Renal cortical epithelial cell (primary cell): ENCODE measurements at regions not wholly inside any gene's neighbourhood (a gene's known extent, or its start where the extent isn't known, plus 50 kb on each side); places are given as distances from the start of the nearest gene placed in this dataset.
"Not testable (repeated sequence)": the region's sequence is repeated elsewhere in the genome, so short reads cannot be mapped to it uniquely, and the experiment has no call there.

Source experiments
- DNase-seq: peaks from one replicate; pipeline ENCODE4 v3.0.0-alpha.2; 2011; ENCODE audit warnings: low read depth

DNA sequence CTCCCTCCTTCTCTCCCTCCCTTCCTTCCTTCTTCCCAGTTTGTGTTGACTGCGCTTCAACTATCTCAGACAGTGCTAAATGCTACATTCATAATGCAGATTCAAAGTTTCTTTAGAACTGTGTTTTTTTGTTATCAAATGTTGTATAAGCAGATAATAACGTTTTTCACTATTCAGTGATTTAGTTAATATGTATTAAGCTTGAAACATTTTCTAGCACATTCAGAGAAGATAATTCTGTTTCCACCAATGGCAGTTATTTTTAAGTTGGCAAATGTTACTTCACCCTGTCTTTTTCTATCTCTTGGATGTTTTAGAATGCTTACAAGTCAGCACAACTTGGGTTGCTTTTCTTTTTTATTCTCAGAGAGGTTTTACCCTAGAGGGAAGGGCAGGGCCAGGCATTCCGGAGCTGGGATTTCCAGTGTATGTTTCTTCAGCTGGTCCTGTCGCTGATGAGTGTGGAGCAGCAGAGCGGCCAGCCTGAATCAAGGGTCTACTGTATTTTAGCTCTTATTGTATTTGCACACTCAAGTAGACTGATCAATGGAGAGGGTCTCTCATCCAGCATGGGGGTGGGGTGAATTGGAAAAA, 162.3 kb upstream of the ARHGAP20 start:
- DNase-seq, result no peak

DNA sequence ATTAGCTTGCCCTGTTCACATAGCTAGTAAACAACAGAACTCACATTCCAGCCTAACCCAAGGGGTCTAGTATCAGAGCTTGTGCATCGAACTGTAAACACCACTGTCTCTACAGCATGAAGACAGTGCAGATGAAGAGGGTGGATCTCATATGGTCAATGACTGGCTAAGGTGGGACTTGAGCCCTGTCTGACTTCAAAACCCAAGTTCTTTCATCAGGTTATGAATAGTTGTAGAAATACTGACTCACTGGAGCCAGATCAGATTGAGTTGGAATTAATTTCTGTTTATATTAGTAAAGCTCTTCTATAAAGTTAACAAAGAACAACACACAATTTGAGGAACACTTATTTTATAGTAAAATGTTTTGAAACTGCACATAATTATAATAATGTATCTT, 161.7 kb upstream of the ARHGAP20 start:
- DNase-seq, result no peak

DNA sequence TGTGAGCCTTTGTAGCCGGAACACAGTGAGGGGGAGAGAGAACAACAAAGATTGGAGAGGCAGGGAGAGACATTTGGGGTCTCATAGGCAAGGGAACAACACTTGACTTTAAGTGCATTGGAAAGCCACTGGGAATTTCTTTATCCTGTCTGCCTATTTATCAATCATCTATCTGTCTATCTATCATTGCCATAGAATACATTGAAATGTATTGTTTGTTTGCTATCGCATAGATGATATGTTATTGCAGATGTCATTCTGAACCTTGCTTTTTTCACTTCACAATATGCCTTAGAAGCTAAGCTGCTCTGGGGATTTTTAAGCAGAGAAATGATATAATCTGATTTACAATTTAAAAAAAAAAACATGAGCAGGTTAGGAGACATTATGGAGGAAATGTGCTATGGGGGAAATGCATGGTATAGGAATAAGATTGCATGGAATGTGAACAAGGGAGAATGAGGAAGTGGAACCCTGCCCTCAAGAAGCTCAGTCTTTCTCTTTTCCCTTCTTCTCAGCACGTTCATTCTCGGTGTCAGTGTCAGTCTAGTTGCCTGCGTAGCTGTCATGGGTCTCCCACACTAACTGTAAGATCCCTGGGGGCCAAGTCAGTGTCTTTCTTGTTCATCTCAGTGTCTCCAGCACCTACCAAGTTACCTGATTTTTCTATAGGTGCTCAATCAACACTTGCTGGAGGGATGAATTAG, 158.7 kb upstream of the ARHGAP20 start:
- DNase-seq, result no peak

DNA sequence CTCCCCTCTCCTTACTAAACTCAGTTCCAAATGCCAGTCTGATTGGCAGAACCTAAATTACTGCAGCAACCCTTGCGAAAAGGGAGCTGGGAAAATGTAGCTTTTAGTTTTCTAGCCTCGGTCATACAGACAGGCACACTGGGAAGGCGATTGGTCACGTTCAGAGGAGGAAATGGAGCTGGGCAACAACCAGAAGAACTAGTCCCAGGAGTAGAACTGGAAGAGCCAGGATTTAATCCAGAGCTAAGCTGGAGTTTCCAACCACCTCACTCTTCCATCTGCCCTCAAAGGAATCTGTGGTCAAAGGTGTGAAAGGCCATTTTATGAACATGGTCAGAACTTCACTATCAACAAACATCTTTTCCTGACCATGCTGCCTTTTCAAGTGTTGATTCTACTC, 155.7 kb upstream of the ARHGAP20 start:
- DNase-seq, result no peak

DNA sequence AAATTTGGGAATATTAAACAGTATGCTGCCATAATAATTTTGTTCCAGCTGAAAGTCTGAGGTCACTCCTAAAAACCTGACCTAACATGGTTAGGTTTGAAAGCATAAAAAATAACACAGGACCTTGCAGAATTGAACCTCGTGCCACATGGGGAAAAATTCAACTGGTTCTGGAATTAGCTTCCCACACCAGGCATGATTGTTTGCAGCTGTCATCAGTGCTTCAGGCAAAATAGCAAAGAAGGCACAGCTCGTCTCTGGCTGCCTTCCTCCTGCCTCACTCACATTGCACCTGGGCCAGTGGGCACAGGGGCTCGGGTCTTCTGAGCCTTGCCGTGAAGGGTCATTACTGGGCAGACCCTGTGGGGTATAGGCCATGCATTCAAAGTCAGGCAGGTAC, 153.8 kb upstream of the ARHGAP20 start:
- no peak for DNase-seq

DNA sequence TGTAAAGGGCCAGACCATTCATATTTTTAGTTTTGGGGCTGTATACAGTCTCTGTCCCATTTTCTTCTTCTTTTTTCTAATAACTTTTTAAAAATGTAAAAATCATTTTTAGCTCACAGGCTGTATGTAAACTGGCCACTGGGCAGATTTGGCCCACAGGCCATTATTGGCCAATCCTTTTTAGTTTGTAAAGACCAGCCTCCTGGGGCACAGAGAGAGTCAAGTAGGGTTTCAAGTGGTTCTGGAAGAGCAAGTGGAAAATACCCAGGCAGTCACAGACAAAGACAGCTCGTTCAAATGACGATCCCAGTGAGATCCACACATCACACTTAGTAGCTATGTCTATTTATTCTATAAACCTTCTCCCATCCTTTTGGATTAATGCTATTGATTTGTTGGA, 150.2 kb upstream of the ARHGAP20 start:
- DNase-seq, result no peak

DNA sequence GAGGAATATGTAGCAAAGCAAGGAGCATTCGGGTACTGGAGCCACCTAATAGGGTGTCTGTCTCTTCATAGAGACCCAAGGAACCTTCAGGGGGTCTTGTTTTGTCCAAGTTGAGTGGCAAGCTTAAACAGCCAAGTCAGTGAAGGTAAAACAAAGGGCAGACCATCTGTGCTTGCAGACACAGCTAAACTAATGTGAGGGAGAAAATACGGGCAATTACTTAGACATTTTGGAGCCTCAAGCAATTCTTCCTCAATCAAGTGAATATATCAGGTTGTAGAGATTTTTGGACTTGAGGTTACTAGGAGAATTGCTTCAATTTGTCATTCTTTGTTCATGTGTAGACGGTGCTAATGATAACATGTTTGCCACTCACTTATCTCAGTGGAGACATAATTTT, 148.2 kb upstream of the ARHGAP20 start:
- DNase-seq, result no peak

DNA sequence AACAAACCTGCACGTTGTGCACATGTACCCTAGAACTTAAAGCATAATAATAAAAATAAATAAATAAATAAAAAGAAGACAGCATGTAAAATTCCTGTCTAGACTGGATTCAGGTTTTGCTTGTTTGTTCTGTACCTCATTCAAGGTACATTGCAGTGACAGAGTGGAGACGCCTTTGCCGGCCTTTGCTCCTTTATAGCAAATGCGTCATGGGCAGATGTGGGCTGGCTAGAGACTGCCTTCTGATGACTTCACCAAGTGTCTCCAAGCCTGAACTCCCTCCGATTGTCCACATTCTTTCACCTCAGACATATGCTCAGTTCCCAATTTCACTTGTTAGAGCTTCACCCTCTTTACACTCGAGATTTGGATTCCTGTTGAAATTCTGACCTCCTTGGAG, 147.8 kb upstream of the ARHGAP20 start:
- DNase-seq, result no peak

DNA sequence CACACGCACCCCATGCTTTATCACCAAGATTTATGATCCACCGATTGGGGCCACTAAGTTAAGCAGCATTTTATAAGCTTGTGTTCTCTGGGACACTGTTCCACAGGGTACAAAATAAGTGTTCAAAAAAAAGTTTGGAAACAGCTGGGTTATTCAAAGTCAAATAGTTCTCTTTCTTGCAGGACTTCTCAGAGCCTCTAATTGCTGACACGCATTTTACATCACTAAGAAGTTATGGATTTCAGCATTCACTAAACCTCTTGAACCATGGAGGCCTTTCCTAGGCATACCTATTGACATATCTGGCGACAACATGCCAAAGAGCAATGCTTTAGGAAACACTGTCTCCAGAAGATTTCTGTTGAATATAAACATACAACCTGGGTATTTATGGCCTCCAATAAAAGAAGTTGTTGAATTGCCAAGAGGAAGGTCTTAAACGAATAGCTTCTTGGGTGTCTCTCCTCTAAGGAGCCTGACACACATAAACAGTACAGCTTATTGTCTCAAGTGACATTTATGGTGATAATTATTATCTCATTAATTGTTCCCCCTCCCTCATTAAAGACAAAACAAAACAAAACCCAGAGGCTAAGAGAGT, 147.1 kb upstream of the ARHGAP20 start:
- DNase-seq, result no peak

DNA sequence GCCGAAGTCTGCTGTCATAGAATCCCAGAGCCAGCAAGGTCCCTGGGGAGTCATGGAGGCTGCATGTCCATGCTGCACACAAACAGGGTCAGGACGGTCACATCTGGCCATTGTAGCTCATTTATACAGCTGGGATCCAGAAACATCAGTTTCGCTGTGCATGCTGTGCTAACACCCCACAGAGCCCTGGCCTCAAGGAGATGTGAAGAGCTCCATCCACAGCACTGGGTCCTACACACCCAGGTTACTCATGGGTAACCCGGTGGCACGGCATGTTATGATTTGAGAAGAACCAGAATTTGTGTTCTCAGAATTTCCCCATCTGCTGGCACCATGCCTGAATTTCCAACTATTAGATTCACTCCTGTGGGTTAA, 146.3 kb upstream of the ARHGAP20 start:
- peak; percentile 42 for DNase-seq

DNA sequence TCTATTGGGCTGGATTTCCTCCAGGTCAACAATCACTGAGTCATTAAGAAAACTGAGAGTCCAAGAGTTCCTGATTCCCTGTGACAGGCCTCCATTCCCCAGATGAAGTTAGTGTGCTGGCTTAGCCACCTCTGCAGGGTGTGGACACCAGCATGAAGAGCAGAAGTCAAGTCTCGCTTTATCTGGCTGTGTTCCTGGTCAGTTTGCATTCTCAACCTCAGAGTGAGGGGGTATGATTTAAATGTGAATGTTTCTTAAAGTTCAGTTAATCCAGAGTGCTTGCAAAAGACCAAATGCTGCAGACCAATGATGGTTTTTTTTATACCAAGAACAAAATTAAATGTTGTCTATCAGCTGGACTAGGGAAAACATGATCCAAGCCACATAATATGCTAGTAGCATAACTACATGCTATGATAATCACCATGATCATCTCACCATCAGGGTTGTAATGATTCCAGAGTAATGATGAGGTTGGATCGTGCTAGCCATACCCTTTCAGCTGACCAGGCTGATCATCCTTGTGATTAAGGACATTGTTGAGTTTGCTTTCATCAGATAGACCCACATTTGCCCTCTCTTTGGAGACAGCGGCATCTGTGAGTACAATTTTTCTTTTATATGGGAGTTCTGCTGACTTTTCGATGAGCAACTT, 145.8 kb upstream of the ARHGAP20 start:
- DNase-seq, result peak; percentile 44

DNA sequence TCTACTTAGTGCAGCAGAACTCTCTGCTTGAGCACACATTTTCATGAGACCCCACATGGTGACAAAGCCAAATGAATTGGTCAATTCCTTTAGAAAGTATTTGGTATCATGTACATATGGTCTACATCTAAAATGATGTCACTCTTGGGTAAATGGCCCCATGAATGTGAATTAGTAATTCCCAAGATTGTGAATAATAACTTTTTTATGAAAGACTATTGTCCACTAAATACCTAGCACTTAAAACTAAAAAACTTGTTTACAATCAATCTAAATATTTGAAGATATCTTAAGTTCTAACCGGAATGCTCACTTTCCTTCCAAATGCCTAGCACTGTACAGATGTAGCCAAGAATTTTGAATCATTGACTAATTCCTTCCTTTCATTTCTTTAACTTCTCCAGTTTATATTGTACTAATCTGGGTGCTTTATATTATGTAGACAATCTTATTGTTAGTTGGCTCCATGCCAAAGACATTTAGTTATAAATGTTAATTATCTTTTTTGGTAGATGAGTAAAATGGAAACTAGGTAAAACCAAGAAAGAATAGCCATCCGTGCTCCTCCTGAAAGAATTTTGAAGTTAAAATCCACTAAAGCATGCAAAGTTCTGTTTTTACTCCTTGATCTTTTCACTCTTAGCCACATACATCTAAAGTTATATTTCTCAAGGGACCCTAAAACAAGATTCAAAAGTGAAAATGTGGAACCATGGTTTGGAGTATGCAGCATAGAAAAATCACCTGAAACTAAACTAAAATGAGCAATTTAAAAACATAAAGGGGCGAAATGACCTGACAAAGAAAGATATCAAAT, 145.0 kb upstream of the ARHGAP20 start:
- no peak for DNase-seq

DNA sequence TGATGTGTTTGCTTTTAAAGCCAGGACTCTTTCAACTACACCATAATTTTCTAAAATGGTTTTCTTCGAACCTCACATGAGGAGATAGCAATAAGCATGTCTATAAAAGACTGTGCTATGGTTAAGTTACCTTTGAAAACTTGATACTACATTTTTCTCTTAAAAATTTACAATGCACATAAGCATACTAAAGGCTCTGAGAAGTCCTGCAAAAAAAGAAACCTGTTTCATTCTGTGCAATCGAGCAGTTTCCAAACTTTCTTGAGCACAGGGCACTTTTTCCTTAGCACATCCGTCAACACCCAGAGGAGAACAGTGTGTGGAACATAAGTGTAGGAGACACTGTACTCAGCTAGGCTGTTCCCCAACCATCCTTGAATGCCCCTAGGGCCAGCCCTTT, 144.1 kb upstream of the ARHGAP20 start:
- DNase-seq, result no peak

DNA sequence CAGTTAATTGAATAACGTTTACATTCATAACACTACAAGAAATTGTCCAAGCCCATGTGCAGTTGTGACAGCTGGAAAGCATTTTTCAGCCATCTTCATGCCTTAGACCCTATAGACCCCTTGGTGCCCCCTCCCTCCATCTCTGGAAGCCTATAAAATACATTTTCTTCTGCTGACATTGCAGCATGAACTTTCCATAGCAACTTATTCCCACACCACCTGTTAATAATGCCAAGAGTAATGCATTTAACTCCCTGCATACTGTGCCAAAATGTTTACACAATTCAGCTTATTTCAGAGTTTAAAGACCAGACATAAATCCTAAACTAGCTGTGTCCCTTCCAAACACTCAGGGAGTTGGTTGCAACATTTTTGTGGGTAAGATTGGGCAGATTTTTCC, 143.0 kb upstream of the ARHGAP20 start:
- DNase-seq, result no peak

DNA sequence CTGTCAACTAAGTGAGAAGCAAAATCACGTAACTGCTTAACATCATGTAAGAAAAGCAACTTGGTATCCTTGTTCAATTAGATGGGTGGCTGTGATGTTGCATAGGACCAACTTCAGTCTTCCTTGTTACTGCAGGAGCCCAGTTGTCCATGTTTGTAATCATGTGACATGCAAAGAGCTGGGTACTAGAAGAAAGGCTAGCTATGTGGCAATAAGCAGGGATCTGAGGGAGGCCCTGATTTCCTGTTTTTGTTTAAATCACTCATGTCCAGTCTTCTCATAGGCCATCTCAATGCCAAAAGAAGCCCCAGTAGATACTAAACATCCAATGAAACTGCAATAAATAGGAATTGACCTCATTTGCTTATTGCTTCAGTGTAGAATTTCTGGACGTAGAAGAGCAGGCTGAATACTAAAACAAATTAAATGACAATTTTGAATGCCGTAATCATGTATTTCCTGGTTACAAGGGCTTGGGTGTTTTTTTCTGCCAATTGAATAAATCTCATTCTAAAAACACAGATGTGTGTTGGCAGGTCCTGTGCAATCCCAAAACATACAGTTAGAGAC, 140.8 kb upstream of the ARHGAP20 start:
- DNase-seq, result no peak

DNA sequence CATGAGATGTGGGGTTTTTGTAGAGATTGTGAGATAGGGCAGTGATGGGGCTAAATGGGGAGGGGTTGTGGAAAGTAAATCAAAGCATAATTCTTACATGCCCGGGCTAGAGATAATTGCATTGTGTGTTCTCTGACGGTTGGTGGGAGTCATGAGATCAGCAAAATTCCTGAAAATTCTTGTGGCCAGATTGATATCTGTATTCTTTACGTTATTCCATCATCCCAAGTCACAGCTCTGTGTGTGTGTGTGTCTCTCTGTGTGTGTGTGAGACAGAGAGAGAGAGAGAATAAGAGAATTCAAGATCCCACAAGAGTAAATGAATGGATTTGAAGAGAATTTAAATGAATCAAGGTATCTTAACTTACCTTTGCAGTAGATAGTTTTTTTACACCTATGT, 138.6 kb upstream of the ARHGAP20 start:
- no peak for DNase-seq

DNA sequence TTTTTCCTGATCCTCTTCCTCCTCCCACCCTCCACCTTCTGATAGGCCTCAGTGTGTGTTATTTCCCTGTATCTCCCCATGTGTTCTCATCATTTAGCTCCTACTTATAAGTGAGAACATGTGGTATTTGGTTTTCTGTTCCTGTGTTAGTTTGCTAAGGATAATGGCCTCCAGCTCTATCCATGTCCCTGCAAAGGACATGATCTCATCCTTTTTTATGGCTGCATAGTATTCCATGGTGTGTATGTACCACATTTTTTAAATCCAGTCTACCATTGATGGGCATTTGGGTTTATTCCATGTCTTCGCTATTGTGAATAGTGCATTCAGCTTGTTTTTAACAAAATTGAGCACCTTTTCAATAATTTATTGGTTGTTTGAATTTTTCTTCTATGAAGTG, 130.8 kb upstream of the ARHGAP20 start:
- not testable (repeated sequence) for DNase-seq

DNA sequence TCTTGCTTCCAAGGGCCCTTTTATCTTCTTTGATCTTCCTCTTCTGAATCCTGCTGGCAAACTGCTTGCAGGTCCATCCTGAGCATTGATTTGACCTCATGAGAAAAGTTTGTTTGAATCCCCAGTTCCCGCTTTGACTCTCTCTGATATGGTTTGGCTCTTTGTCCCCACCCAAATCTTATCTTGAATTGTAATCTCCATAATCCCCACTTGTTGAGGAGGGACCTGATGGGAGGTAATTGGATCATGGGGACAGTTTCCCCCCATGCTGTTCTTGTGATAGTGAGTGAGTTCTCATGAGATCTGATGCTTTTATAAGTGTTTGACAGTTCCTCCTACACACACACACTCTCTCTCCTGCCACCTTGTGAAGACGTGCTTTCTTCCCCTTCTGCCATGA, 126.6 kb upstream of the ARHGAP20 start:
- no peak for DNase-seq

DNA sequence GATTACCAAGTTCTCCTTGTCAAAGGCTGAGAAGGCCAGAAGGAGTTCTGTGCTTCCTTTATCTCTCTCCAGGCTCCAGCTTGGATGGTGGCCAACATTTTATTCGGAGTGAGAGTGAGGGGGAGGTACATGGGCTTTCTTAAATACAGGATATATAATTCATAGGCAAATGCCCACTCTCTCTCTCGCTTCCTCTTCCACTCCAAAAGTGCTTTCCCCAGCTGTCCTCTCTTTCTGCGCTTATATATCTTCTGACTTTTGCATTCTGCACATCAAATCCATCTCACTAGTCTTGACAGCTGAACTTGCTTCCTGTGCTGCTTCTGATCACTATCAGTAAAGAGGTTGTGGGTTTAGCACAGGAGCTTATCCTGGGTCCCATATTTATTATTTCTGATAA, 125.4 kb upstream of the ARHGAP20 start:
- no peak for DNase-seq

DNA sequence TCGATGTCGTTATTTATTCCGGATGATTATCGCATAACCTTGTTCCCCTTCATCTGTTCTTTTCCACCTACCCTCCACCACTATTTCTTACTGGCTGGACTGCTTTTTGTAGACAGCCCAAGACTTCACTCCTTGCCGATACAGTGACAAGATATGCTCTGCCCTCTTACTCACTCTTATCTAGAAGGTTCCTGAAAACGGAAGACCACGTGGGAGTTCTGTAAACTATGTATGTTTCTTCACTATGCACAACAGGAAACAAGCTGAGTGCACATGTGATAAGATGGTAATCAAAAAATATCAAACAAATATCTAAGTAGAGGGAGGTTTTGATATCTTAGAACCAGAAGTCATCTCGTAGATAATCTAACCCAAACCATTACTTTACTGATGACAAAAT, 122.9 kb upstream of the ARHGAP20 start:
- DNase-seq, result no peak

DNA sequence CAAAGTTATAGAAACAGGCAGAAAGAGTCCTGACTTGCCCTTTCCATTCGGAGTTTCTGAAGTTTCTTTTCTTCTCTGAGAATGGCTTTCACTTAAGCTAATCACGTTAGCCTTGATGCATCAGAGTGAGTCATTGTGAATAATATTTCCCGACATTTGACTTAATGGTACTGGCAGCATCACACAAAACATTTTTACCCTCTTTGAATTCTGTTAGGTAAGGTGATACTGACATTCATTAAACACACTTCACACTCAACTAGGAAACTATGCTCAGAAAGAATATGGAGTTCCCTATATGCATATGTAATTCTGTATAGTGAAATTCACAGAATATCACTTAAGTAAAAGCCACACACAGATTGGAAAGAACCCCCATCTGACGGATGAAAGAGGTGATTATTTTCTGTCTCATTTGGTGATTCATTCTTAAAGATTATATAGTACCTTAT, 120.8 kb upstream of the ARHGAP20 start:
- peak; percentile 61 for DNase-seq

DNA sequence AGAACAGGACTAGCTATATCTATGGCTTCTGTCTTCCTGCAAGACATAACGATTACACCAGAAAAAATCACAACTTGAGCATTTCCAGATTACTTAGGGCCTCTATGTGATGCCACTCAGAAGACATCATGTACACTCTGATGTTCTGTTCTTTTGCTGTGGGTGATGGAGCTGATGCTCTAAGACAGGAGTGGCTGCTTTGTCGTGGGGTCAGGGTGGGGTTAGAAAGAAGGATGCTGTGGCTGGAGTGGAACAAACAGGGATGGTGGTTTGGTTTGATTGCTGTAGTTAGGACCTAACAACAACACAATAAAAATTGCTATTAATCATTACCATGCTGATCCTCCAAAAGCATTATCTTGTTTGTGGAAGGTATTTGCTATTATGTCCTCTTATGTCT, 120.3 kb upstream of the ARHGAP20 start:
- peak; percentile 24 for DNase-seq
